Myocyte (in vitro differentiated cells): ENCODE measurements at regions not wholly inside any gene's neighbourhood (a gene's known extent, or its start where the extent isn't known, plus 50 kb on each side); places are given as distances from the start of the nearest gene placed in this dataset.
A peak's percentile ranks its signal among the peaks of the same experiment; 100 is the strongest.
"Not testable (repeated sequence)": the region's sequence is repeated elsewhere in the genome, so short reads cannot be mapped to it uniquely, and the experiment has no call there.

Experiments used
- DNase-seq: peaks from one replicate; pipeline ENCODE4 v3.0.0-alpha.2; 2012; ENCODE audit warnings: low read depth

DNA sequence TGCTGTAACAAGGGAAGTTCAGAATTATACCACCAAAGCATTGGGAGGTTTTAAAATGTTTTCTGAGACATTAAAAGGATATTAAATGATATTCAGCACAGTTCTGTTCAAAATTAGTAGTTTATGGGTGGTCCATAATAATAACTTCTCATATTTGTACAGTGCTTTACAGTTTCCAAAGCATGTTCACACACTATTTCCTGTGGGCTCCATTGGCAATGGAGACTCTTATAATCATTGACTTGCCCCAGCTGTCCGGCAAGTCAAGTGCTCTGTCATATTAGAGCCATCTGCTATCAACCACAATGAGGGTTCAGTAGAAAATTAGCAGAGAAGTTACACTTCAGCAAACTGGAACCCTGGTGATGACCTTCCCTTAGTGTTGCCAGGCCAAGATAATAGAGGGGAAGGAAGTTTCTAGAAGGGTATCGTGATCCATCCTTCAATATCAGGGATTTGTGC lies 526.6 kb upstream of the CCDC196 start:
- DNase-seq: peak; percentile 36

DNA sequence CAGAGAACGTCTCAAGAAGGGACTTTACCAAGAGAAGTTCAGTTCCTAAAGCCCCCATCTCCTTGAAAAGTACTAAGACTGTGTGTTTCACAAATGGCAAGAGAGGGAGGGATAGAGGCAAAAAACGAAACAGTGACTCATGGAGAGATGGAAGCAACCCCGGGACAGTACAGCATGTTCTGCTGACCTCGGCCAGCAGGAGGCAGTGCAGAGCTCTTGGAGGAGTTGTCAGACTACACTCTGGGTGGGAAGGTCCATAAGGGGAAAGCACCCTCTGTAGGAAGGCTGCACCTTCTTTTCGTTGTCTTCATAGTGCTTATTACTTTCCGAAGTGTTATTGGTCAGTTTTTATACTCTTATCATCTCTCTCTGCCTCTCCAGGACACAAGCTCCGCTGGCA lies 525.2 kb upstream of the CCDC196 start:
- DNase-seq: peak; percentile 19

DNA sequence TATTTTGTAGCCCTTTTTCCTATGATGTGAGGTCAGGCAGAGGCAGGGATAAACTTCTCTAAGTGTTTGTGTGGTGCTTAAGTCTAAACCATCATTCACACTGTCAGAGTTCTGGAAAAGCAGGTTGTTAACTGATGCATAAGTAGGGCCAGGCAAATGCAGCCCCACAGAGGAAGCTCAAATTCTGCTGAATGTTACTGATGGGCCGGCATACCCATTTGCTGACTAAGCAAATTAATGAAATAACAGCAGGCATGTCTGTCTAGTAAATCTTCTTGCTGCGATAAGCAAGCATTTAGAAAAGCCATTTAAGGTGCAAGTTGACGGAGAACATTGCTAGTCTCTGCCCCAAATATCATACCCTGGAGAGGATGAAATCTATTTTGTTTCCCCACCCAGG lies 523.2 kb upstream of the CCDC196 start:
- no peak for DNase-seq

DNA sequence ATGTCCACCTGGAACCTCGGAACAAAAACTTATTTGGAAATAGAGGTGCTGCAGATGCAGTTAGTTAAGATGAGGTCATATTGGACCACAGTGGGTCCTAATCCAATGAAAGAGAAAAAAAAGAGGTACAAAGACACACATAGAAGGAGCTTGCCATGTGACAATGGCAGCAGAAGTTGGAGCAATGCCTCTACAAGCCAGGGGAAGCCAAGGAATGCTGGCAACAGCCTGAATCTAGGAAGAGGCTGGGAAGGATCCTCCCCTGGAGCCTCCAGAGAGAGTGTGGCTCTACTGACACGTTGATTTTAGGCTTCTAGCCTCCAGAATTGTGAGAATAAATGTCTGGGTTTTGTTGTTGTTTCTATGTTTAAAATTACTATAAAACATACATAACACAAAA lies 521.8 kb upstream of the CCDC196 start:
- DNase-seq: no peak

DNA sequence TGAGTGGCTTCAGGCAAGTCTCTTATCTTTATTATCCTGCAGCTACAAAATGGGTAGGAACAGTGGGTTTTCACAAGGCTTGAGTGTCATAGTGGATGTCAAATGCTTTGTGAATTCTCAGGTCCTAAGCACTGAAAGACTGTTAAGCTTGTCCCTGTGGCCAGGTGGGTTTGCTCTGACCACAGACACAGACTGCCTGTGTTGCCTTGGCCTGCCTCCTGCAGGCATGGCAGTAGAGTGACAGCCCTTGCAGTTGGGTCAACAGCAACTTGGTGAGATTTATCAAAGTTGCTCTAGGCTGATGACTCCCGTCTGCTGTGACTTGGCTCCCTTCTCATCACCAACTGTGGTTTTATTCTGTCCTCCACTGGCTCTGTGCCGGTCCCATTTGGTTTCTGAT lies 520.0 kb upstream of the CCDC196 start:
- no peak for DNase-seq

DNA sequence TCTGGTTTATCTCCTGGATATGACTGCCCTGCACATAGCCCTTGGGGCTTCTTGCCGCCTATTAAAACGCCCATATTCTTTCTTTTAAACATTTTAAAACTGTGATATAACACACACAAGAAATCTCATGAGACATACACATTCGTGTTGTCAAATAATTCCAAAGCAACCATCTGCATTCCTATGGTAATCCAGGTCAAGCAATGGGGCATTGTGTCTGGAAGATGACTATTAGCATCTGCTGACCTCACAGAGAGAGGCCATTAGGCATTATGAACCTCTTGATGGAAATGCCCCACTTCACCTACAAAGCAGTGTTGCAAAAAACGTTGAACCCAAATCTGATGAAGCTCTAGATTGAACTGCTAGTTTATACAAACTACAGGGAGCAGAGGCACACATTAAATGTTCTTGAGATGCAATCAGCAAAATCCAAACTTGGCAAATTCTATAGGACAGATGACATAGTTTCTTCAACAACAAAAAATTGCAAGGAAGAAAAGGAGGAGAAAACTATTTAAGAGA lies 513.8 kb upstream of the CCDC196 start:
- DNase-seq: no peak

DNA sequence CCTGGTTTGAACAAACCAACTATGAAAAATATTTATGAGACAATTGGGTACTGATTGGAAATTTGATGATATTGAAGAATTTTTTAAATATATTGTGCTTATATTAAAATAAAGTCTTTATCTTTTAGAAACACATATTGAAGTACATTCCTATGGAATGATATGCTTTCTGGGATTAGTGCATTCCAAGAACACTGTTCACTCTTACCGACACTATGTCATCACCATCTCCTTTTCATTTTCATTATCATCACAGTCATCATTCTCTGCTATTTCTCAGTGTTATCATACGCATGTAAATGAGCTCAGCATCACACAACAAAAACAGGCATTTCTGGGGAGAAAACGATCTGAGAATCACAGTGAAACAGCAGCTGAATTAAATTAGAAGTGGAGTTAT lies 513.3 kb upstream of the CCDC196 start:
- DNase-seq: no peak

DNA sequence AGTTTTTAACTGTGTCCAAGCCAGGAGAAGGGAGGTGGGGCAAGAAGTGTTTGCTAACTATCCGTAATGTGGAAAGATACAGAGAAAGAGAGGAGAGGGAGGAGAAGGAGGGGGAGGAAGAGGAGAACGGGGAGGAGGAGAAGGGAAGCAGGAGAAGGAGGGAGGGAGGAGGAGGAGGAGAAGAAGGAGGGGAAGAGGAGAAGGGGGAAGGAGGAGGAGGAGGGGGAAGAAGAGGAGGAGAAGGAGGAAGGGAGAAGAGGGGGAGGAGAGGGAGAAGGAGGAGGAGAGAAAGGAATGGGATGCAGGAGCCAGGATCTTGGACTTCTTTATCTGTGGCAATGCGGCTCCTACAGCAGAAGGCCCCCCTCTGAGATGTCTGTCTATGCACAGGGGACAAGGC lies 510.3 kb upstream of the CCDC196 start:
- DNase-seq: no peak

DNA sequence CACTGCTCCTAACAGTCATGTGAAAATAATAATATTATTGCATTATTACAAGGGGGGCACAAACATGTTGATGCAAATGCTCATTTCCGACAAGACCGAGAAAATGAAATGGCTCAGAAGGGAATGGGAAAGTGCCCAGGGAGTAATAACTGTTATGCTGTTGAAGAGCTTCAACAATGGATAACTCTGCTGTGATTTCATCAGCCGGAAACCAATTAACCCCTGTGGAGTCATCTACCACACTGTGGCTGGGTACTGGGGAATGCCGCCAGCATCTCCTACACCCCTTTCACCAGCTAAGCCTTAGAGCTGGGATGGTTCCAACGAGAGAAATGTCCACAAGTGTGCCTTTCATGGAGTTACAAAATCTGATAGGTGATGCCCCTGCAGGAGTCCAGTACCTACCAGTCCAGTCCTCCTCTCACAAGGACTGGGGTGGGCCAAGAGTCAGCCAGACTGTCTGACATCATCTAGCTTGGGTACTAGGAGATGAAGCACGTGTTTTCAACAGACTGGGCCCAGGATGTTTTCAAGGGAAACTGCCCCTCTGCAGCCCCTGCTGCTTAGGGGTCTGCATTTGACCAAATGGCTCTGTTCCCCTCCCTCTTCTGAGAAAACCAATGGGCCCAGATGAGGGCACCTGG lies 509.3 kb upstream of the CCDC196 start:
- no peak for DNase-seq

DNA sequence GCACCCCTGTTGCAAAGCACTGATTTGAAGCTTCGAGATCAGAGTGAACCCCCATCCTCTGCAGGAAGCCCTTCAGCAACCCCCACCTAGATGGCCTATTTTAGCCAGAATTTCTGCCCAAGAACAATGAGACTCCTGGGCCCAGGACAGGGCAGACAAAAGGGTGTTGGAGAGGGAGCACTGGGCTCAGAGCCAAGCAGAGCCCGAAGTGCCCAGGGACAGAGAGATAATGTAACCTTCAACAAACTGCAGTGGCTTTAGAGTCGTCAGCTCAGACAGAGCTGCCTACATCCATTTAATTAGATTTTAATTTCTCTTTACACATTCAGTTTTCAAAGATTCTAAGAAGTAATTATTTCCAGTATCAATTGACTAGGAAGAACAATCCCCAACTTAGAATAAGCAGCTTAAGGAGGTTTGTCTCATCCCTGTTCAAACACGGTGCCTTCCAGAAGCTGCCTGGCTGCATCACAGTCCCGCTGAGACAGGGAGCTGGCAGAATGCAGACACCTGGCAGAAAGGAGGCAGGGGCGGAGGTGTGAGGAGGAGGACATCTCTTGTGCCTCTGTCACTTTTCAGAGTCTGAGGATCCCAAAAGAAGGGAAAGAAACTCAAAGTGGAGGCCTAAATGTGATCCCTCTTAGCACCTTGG lies 504.9 kb upstream of the CCDC196 start:
- DNase-seq: no peak

DNA sequence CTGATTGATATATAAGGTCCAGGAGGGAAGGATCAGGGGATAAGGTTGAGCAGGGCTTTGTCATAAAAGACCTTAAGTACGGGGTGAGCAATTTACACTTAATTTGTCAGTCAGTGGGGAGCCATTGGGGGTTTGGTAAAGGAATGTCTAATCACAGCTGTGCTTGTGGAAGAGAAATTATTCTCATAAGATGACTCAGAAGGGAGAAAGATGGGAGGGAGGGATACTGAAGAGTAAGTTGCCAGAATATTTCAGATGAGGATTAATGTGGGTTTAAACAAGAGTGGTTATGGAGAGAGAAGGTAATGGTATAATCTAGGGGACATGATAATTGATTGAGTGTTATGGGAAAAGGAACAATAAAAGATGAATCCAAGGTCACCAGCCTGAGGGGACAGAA lies 500.1 kb upstream of the CCDC196 start:
- no peak for DNase-seq

DNA sequence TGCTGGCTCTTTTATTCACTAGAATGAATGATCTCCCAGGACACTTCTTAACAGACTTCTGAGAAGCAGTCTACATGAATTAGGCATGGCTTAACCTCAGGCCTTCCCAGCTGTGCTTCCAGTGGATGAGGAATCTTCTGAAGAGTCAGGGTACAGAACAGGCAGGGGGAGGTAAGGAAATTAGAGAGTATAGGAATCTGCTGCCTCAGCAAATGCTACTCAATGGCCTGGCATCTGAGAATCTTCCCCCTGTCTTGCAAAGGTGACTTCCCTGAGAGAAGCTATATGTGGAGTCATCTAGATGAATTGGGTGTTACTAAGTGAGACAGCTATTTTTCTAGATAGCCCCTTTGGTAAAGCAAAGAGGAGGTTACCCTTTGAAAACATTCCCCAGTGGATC lies 496.2 kb upstream of the CCDC196 start:
- no peak for DNase-seq

DNA sequence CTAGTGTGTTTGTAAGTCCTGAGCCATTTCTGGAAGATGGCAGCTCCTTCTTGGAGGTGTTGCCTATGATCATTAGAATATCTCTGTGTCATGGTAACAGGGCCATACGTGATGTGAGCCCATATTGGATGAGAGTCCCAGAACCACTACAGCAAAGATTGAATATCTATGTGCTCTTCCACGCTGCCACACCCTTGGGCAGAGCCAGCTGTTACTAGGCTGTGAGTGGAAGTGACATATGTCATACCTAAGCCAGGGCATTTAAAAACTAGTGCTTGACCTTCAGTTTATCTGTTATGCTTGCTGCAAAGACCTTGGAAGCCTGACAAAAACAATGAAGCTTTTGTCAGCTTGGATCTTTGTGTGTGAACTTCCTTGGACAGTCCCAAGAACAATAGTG lies 495.1 kb upstream of the CCDC196 start:
- DNase-seq: no peak

DNA sequence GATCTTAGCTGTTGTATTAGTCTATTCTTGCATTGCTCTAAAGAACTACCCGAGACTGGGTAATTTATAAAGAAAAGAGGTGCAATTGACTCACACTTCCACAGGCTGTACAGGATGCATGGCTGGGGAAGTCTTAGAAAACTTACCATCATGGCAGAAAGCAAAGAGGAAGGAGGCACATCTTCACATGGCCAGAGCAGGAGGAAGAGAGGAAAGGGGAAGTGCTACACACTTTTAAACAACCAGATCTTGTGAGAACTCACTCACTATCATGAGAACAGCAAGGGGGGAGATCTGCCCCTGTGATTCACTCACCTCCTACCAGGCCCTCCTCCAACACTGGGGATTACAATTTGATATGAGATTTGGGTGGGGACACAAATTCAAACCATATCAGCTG lies 494.2 kb upstream of the CCDC196 start:
- DNase-seq: not testable (repeated sequence)

DNA sequence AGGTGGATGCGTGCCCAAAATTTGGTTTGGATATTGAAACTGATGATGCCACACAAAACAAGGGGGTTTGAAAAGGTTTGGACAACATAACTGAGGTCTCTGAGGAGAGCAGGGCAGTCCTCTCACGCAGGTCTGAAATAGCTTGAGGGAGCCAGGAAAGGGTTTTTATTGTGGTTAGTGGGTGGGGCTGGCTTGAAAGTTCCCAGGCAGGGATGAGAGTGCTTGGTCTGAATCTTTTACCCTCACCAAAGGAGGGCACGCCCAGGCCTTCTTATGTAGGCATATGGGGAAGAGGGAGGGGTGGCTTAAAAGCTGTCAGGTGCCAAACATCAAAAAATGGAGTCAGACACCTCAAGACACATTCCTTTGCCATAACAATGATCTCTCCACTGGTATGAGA lies 493.1 kb upstream of the CCDC196 start:
- DNase-seq: no peak

DNA sequence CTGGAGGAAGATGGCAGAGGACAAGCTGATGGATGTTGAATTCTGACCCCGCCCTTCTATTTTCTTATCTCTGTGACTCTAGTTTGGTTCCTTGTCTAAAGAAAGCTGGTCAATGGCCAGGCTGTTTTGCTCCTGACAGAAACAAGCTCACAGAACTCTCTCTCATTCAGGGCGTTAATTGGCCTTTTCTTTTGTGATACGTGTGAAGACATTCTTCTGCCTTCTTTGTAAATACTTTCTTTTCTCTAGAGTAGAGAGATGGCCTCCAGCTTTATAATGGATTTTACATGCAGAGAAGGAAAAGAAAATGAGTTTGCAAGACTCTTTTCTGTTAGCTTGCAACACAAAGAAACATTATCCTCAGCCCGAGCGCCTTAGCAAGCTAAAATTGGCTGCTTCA lies 492.2 kb upstream of the CCDC196 start:
- DNase-seq: no peak

DNA sequence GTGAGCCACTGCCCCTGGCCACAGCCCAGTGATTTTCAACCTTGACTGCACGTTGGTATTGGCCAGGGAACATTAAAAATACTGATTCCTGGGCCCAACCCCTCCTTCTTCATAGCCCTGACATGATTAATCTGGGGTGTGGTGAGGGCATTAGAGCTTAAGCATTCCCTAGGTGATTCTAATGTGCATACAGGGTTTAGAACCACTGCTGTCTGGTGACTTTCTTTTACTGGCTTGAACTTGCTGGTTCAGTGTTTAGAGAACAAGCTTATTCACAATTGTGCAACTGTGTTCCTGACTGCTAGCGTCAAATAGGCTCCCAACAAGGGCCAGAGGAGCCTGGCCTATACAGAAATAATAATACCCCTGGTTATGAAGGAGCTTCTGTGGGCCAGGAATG lies 488.8 kb upstream of the CCDC196 start:
- no peak for DNase-seq

DNA sequence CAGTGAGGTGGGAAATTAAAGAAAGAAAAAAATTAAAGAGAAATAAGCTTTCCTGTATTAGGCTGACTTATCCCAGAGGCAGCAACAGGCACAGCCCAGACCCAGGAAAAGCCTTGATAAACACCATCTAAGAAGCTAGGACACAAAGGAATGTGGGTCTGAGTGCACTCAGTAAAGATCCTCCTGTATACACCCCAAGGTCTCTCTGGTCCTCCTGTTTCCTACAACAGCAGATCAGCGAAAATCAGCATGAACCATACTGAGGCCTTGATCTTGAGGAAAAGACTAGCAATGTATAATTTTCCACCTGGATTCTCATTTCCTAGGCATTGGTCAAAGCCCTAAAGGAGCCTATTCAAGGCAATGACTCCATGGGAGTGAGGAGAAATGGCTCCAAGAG lies 486.3 kb upstream of the CCDC196 start:
- no peak for DNase-seq

DNA sequence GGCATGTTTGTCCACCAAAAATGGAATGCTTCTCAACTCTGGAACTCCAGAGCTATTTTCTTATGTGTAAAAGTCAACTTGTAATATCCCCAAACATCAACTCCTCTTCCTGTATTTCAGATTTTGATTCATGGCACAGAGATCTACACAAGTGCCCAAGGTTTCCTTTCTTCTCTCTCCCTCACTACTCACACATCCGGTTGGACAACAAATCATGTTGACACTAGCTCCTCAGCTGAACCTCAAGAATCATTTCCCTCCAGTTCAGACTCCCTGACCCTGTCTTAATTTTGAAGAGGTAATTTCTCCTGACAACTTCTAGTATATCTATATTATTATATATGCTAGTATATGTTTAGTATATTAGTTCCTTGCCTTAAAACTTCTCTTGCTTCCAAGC lies 485.4 kb upstream of the CCDC196 start:
- no peak for DNase-seq

DNA sequence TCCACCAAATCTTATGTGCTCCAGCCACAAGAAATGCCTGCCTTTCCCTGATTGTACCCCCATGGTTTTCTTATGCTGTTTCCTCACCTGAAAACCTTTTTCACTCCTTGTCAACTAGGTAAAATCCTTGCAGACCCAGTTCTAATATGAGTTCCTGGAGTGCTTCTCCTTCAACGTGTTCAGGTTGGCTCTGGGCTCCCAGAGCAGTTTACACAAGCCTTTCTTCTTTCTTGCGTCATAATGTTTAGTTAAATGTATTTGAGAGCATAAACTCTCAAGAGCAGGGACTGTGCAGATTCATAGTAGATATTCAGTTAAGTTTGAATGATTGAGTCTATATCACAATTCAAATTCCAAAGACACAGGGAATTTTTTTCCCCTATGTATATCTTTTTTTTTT lies 484.8 kb upstream of the CCDC196 start:
- no peak for DNase-seq

DNA sequence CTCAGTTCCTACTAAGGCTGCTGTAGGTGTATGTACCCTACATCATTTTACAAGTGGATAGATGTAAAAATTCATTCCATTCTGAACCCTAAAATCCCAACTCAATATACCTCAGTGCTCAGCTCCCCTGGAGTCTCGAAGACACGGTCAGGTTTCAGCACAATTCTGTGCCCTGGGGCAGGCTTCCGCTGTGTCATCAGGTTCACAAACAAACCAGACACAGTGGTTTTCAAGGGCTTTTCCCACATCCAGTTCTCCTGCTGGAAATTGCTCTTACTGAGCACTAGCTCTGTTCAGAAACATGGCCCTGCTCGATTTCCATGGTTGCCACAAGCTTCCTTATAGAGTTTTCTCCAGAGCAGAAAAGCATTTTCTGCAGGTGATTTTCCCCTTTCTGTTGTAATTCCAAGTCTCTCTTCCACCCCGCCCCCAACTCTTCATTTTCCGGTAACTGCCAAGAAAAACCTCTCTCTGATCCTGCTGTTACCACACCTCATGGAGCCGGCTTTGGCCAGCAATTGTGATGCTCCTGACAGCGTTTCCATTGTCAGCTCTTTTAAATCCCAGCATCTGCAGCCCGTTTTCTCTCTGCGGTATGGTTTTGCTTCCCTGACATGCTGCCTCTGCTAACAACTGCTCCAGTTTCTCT lies 483.0 kb upstream of the CCDC196 start:
- no peak for DNase-seq

DNA sequence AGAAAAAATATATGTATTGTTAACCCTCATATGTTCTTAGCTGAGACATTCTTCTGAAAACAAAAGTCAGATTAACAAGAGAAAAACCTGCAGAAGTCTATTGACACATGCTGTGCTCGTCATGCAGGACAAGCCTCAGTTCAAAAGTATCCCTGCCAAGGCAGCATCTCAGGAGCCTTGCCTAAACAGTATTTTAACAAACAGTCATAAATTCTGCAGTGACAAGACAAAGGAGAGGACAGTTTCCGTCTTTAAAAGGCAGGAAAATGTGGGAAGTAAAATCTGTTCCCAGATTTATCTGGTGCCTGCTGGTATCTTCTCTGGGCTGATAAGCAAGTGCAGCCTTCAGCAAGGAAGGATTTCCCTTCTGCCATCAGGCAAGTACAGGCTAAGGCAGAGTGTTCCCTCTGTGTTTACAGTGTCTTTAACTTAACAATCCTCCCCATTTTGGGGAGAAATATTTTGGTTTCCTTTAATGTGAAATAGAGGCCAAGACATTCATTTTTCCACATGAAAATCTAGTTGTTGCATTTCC lies 480.2 kb upstream of the CCDC196 start:
- no peak for DNase-seq
